ENCODE measurements at regions not wholly inside any gene's neighbourhood (a gene's known extent, or its start where the extent isn't known, plus 50 kb on each side); places are given as distances from the start of the nearest gene placed in this dataset.

- peaks cover 4 to 8% (median 5%) of the 10 kb centered on the region in 4 donors for H3K4me1 ChIP-seq
- DNase-seq (ENCODE audit: extremely low spot score): no peak
- H3K27me3 ChIP-seq: peaks cover 0 to 16% (median 0%) of the 10 kb centered on the region in 4 donors
- no peak overlapping the region for H3K4me3 ChIP-seq
- H3K9me3 ChIP-seq: peaks cover 0 to 9% (median 2%) of the 10 kb centered on the region in 4 donors
- no peaks in the 10 kb centered on the region for H3K36me3 ChIP-seq
- no peak overlapping the region for H3K27ac ChIP-seq (replicated peaks in 1 of 4)
- intact Hi-C loops (cut with DNase I): no loop called here
- WGBS: 90% methylated on average over 3 of the region's 3 CpGs
- no peak for TF ChIP-seq POLR2A (IDR thresholded peaks at IDR 0.05; ENCODE audit: low read depth)
- TF ChIP-seq POLR2AphosphoS5 (IDR thresholded peaks at IDR 0.05): no peak
Measured at GRCh38 chr10:28849309-28849708, 172.0 kb downstream of the BAMBI start.

- TF ChIP-seq POLR2AphosphoS5 (IDR thresholded peaks at IDR 0.05) (no peak), EP300 (IDR thresholded peaks at IDR 0.05) (no peak), POLR2A (IDR thresholded peaks at IDR 0.05; ENCODE audit: low read depth) (no peak)
- TF ChIP-seq, protein P1, sequence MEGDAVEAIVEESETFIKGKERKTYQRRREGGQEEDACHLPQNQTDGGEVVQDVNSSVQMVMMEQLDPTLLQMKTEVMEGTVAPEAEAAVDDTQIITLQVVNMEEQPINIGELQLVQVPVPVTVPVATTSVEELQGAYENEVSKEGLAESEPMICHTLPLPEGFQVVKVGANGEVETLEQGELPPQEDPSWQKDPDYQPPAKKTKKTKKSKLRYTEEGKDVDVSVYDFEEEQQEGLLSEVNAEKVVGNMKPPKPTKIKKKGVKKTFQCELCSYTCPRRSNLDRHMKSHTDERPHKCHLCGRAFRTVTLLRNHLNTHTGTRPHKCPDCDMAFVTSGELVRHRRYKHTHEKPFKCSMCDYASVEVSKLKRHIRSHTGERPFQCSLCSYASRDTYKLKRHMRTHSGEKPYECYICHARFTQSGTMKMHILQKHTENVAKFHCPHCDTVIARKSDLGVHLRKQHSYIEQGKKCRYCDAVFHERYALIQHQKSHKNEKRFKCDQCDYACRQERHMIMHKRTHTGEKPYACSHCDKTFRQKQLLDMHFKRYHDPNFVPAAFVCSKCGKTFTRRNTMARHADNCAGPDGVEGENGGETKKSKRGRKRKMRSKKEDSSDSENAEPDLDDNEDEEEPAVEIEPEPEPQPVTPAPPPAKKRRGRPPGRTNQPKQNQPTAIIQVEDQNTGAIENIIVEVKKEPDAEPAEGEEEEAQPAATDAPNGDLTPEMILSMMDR (IDR thresholded peaks at IDR 0.05): no peak
- H3K36me3 ChIP-seq: no peaks in the 10 kb centered on the region
- H3K27me3 ChIP-seq: peaks cover 0 to 20% (median 0%) of the 10 kb centered on the region in 4 donors
- 89% methylated on average over 4 of the region's 4 CpGs for WGBS
- no peak overlapping the region for H3K27ac ChIP-seq (replicated peaks in 1 of 4)
- H3K4me1 ChIP-seq: peaks cover 4 to 8% (median 5%) of the 10 kb centered on the region in 4 donors
- peaks cover 0 to 6% (median 0%) of the 10 kb centered on the region in 4 donors for H3K9me3 ChIP-seq
- intact Hi-C loops (cut with DNase I): no loop called here
- no peak overlapping the region for H3K4me3 ChIP-seq
- DNase-seq (ENCODE audit: extremely low spot score): no peak
Measured at GRCh38 chr10:28849821-28850220, 172.5 kb downstream of the BAMBI start.

GRCh38 chr10:28850784-28851183 lies 173.5 kb downstream of the BAMBI start:
- no peaks in the 10 kb centered on the region for H3K36me3 ChIP-seq
- intact Hi-C loops (cut with DNase I): no loop called here
- peaks cover 0 to 28% (median 0%) of the 10 kb centered on the region in 4 donors for H3K27me3 ChIP-seq
- WGBS: 91% methylated on average over 6 of the region's 6 CpGs
- no peaks in the 10 kb centered on the region for H3K9me3 ChIP-seq
- H3K4me3 ChIP-seq: no peak overlapping the region
- TF ChIP-seq, protein P1 (IDR thresholded peaks at IDR 0.05): no peak
- TF ChIP-seq POLR2AphosphoS5 (IDR thresholded peaks at IDR 0.05): no peak
- TF ChIP-seq EP300 (IDR thresholded peaks at IDR 0.05): no peak
- no peak for TF ChIP-seq POLR2A (IDR thresholded peaks at IDR 0.05; ENCODE audit: low read depth)
- no peak for DNase-seq (ENCODE audit: extremely low spot score)
- peaks cover 4 to 8% (median 5%) of the 10 kb centered on the region in 4 donors for H3K4me1 ChIP-seq
- H3K27ac ChIP-seq (replicated peaks in 1 of 4): no peak overlapping the region

DNA sequence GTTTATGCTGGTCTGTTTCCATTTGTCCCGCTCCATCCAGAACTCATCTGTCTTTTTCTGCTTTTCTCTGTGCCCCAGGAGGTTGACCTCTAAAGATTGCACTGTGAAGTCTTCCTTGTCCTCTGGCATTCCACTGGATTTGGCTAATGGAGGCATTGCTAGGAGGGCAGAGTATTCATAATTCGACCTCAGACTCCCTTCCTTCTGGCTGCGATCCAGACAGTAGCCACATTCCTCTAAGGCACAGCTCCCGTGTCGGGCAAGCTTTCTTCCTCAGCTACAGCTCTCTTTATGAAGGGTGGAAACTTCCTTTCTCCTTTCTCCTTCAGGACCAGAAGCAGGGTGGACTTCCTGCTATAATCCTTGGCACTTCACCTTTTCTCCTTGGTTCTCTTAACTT lies 175.9 kb downstream of the BAMBI start:
- intact Hi-C loops (cut with DNase I): no loop called here
- WGBS: 27% methylated on average over 5 of the region's 5 CpGs
- no peaks in the 10 kb centered on the region for H3K9me3 ChIP-seq

GRCh38 chr10:28857164-28857563 lies 179.8 kb downstream of the BAMBI start:
- H3K9me3 ChIP-seq: no peaks in the 10 kb centered on the region
- H3K36me3 ChIP-seq: no peaks in the 10 kb centered on the region
- H3K27ac ChIP-seq (replicated peaks in 1 of 4): no peak overlapping the region
- intact Hi-C loops (cut with DNase I): no loop called here
- TF ChIP-seq EP300 (IDR thresholded peaks at IDR 0.05): no peak
- no peak for TF ChIP-seq POLR2A (IDR thresholded peaks at IDR 0.05; ENCODE audit: low read depth)
- TF ChIP-seq, protein P1 (IDR thresholded peaks at IDR 0.05): no peak
- no peak for TF ChIP-seq POLR2AphosphoS5 (IDR thresholded peaks at IDR 0.05)
- no peak overlapping the region for H3K4me3 ChIP-seq
- no peak for DNase-seq (ENCODE audit: extremely low spot score)
- H3K4me1 ChIP-seq: peaks cover 4 to 8% (median 5%) of the 10 kb centered on the region in 4 donors
- peaks cover 0 to 25% (median 0%) of the 10 kb centered on the region in 4 donors for H3K27me3 ChIP-seq
- WGBS: 95% methylated on average over 2 of the region's 2 CpGs

More for the DNA sequence above, 175.9 kb downstream of the BAMBI start:
- Histone ChIP-seq H3K27ac (replicated peaks in 1 of 4) (no peak overlapping the region), H3K27me3 (peaks cover 0 to 36% (median 0%) of the 10 kb centered on the region in 4 donors), H3K36me3 (no peaks in the 10 kb centered on the region), H3K4me1 (peaks cover 4 to 8% (median 5%) of the 10 kb centered on the region in 4 donors), H3K4me3 (no peak overlapping the region)
- no peak for DNase-seq (ENCODE audit: extremely low spot score)
- TF ChIP-seq POLR2A (IDR thresholded peaks at IDR 0.05; ENCODE audit: low read depth) (no peak), EP300 (IDR thresholded peaks at IDR 0.05) (no peak), POLR2AphosphoS5 (IDR thresholded peaks at IDR 0.05) (no peak)
- TF ChIP-seq, protein P1 (IDR thresholded peaks at IDR 0.05): no peak
